ENCODE measurements at regions not wholly inside any gene's neighbourhood (a gene's known extent, or its start where the extent isn't known, plus 50 kb on each side); places are given as distances from the start of the nearest gene placed in this dataset.

DNA sequence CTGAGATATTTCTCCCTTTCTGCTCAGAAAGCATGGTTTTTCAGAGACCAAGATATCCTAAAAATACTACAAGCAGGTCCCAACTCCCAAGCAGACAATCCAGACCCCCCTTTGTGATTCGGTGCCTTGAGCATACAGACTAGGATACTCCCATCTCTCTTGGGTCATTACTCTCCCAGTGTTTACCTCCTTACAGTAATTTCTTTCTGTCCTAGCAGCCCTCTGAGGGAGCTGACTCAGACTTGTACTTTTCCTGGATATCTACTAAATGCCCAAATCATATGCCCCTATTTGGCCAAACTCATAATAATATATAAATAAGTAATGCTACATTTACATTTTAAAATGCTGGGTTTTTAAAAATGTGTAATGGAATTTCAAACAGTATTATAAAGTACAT is 355.6 kb downstream of the LRIG3 start:
- ChIA-PET POLR2A (no interaction called here), CTCF (no interaction called here)
- no peak for ATAC-seq
- Histone ChIP-seq H3K4me3 (ENCODE audit: low read depth in 2 of 2, low read length in 2 of 2) (no peak overlapping the region), H3K27me3 (ENCODE audit: control insufficient read depth, insufficient read depth, low read length) (no peaks in the 10 kb centered on the region), H3K4me1 (ENCODE audit: control insufficient read depth, insufficient read depth, low read length) (no peaks in the 10 kb centered on the region), H3K9me3 (ENCODE audit: control insufficient read depth, insufficient read depth, low read depth, low read length) (no peaks in the 10 kb centered on the region), H3K27ac (ENCODE audit: low read length) (no peak overlapping the region), H3K36me3 (ENCODE audit: control insufficient read depth, insufficient read depth, low read length) (no peaks in the 10 kb centered on the region)
- in situ Hi-C loops (cut with HindIII; ENCODE audit: low pct_unique_long_range_greater_than_20kb, low sequenced_read_pairs) (no loop called here), intact Hi-C loops (cut with micrococcal nuclease; ENCODE audit: unreplicated experiment) (no loop called here)
- TF ChIP-seq TCF7L2 (IDR thresholded peaks at IDR 0.05; ENCODE audit: low read depth, low read length) (no peak), POLR2AphosphoS5 (IDR thresholded peaks at IDR 0.05; ENCODE audit: low read depth, low read length) (no peak), CTCF (IDR thresholded peaks at IDR 0.05) (no peak), REST (IDR thresholded peaks at IDR 0.05; ENCODE audit: insufficient read depth in 1 of 2, low read depth in 2 of 2, low read length in 1 of 2) (no peak), SIN3A (IDR thresholded peaks at IDR 0.05; ENCODE audit: borderline replicate concordance, insufficient read depth, low read depth, low read length) (no peak)
- BruUV-seq (replicated peaks), result no TSS peak
- DNase-seq (ENCODE audit: low read depth, low spot score), result no peak

GRCh38 chr12:58566599-58566998 is 353.7 kb downstream of the LRIG3 start:
- no TSS peak for BruUV-seq (replicated peaks)
- no peak for TF ChIP-seq REST (IDR thresholded peaks at IDR 0.05; ENCODE audit: insufficient read depth in 1 of 2, low read depth in 2 of 2, low read length in 1 of 2)
- TF ChIP-seq SIN3A (IDR thresholded peaks at IDR 0.05; ENCODE audit: borderline replicate concordance, insufficient read depth, low read depth, low read length), result no peak
- TF ChIP-seq CTCF (IDR thresholded peaks at IDR 0.05), result no peak
- no peak for TF ChIP-seq TCF7L2 (IDR thresholded peaks at IDR 0.05; ENCODE audit: low read depth, low read length)
- ATAC-seq, result no peak
- H3K36me3 ChIP-seq (ENCODE audit: control insufficient read depth, insufficient read depth, low read length), result no peaks in the 10 kb centered on the region
- H3K27ac ChIP-seq (ENCODE audit: low read length), result no peak overlapping the region
- CTCF ChIA-PET, result no interaction called here
- DNase-seq (ENCODE audit: low read depth, low spot score), result no peak
- no peaks in the 10 kb centered on the region for H3K4me1 ChIP-seq (ENCODE audit: control insufficient read depth, insufficient read depth, low read length)
- no peaks in the 10 kb centered on the region for H3K27me3 ChIP-seq (ENCODE audit: control insufficient read depth, insufficient read depth, low read length)
- H3K4me3 ChIP-seq (ENCODE audit: low read depth in 2 of 2, low read length in 2 of 2), result no peak overlapping the region
- POLR2A ChIA-PET, result no interaction called here
- no peaks in the 10 kb centered on the region for H3K9me3 ChIP-seq (ENCODE audit: control insufficient read depth, insufficient read depth, low read depth, low read length)
- intact Hi-C loops (cut with micrococcal nuclease; ENCODE audit: unreplicated experiment) (no loop called here), in situ Hi-C loops (cut with HindIII; ENCODE audit: low pct_unique_long_range_greater_than_20kb, low sequenced_read_pairs) (no loop called here)

All from Panc1 (cell line).